ENCODE measurements at regions not wholly inside any gene's neighbourhood (a gene's known extent, or its start where the extent isn't known, plus 50 kb on each side); places are given as distances from the start of the nearest gene placed in this dataset.

DNA sequence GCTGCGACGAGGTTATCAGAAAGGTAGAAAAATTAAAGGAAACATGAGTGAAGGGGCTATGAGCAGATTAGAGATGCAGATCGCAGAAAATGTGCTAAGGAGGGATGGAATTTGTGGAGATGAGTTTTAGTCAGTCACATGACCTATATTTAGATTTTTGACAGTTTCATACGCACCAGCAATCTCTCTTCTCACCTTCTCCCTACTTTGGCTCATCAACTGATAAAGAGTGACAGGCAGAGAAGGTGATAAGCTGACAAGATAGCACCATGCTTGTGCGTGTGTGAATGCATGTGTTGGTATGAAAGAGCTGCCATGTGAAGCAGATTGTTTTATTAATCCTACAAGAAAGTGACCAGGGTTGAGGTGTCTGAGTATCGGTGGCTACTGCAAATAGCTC is 252.6 kb downstream of the RAP2A start:
- Mint-ChIP-seq H3K9me3 (ENCODE audit: unreplicated experiment) (no peaks in the 10 kb centered on the region), H3K4me1 (ENCODE audit: low read depth, unreplicated experiment) (no peaks in the 10 kb centered on the region), H3K36me3 (ENCODE audit: low read depth, unreplicated experiment) (no peaks in the 10 kb centered on the region), H3K27me3 (ENCODE audit: low read depth, unreplicated experiment) (peaks cover 2% of the 10 kb centered on the region), H3K27ac (ENCODE audit: unreplicated experiment) (no peak overlapping the region), H3K4me3 (ENCODE audit: unreplicated experiment) (no peak overlapping the region)
- no peak overlapping the region for H3K4me3 ChIP-seq (ENCODE audit: insufficient read depth, low read depth, low read length)
- DNase-seq (ENCODE audit: low read depth): no peak
- H3K27me3 ChIP-seq (ENCODE audit: insufficient read depth, low read length): no peaks in the 10 kb centered on the region
- no peaks in the 10 kb centered on the region for H3K79me2 ChIP-seq (ENCODE audit: insufficient read depth, low read length)
- H3K27ac ChIP-seq (ENCODE audit: low read depth, low read length): no peak overlapping the region
- no peak overlapping the region for H3K4me2 ChIP-seq (ENCODE audit: low read length)
- H3K36me3 ChIP-seq (ENCODE audit: insufficient read depth, low read length): no peaks in the 10 kb centered on the region
- no peaks in the 10 kb centered on the region for H3K4me1 ChIP-seq (ENCODE audit: insufficient read depth, low read length)
- H2AFZ ChIP-seq (ENCODE audit: low read depth, low read length): no peak overlapping the region
- peak; percentile 13 for FAIRE-seq
- no peaks in the 10 kb centered on the region for H4K20me1 ChIP-seq (ENCODE audit: insufficient read depth, low read length)
- no peaks in the 10 kb centered on the region for H3K9me3 ChIP-seq (ENCODE audit: insufficient read depth, low read depth, low read length)
- TF ChIP-seq EZH2 (IDR thresholded peaks at IDR 0.05; ENCODE audit: insufficient read depth, low read length): no peak
- no peak for TF ChIP-seq CTCF (IDR thresholded peaks at IDR 0.05; ENCODE audit: insufficient read depth, low read depth, low read length)
- H3K9ac ChIP-seq (ENCODE audit: low read length): no peak overlapping the region

- H3K27me3 ChIP-seq (ENCODE audit: insufficient read depth, low read length): no peaks in the 10 kb centered on the region
- Mint-ChIP-seq H3K27me3 (ENCODE audit: low read depth, unreplicated experiment) (no peaks in the 10 kb centered on the region), H3K4me1 (ENCODE audit: low read depth, unreplicated experiment) (no peaks in the 10 kb centered on the region), H3K4me3 (ENCODE audit: unreplicated experiment) (no peak overlapping the region), H3K36me3 (ENCODE audit: low read depth, unreplicated experiment) (no peaks in the 10 kb centered on the region), H3K27ac (ENCODE audit: unreplicated experiment) (no peak overlapping the region), H3K9me3 (ENCODE audit: unreplicated experiment) (no peaks in the 10 kb centered on the region)
- no peak for FAIRE-seq
- H3K4me2 ChIP-seq (ENCODE audit: low read length): no peak overlapping the region
- no peaks in the 10 kb centered on the region for H4K20me1 ChIP-seq (ENCODE audit: insufficient read depth, low read length)
- no peak overlapping the region for H3K27ac ChIP-seq (ENCODE audit: low read depth, low read length)
- H2AFZ ChIP-seq (ENCODE audit: low read depth, low read length): no peak overlapping the region
- H3K36me3 ChIP-seq (ENCODE audit: insufficient read depth, low read length): no peaks in the 10 kb centered on the region
- no peak overlapping the region for H3K9ac ChIP-seq (ENCODE audit: low read length)
- no peaks in the 10 kb centered on the region for H3K9me3 ChIP-seq (ENCODE audit: insufficient read depth, low read depth, low read length)
- no peaks in the 10 kb centered on the region for H3K79me2 ChIP-seq (ENCODE audit: insufficient read depth, low read length)
- H3K4me3 ChIP-seq (ENCODE audit: insufficient read depth, low read depth, low read length): no peak overlapping the region
- DNase-seq (ENCODE audit: low read depth): no peak
- TF ChIP-seq EZH2 (IDR thresholded peaks at IDR 0.05; ENCODE audit: insufficient read depth, low read length): no peak
- TF ChIP-seq CTCF (IDR thresholded peaks at IDR 0.05; ENCODE audit: insufficient read depth, low read depth, low read length): no peak
- H3K4me1 ChIP-seq (ENCODE audit: insufficient read depth, low read length): no peaks in the 10 kb centered on the region
These were observed 258.7 kb downstream of the RAP2A start for GRCh38 chr13:97692628-97693027.

DNA sequence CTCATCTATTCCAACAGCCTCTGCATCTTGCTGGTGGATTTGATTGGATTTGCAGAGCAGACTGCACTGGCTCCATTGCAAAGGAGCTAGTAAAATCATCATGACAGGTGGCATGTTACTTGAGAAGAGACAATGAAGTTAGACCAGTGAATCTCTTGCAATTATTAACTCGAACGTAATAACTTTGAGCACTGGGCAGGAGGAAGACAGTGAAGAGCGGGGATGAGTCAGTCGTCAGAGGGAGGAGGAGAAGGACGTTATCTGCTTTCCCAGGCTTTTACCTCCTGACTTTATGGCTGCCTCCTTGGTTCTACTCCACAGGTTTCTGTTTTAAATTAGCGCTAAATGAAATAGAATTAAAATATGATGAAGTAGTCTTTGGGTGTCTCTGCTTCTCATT is 257.8 kb upstream of the IPO5 start:
- no peaks in the 10 kb centered on the region for H3K9me3 Mint-ChIP-seq (ENCODE audit: unreplicated experiment)

More for the DNA sequence above, 257.8 kb upstream of the IPO5 start:
- TF ChIP-seq EZH2 (IDR thresholded peaks at IDR 0.05; ENCODE audit: insufficient read depth, low read length) (no peak), CTCF (IDR thresholded peaks at IDR 0.05; ENCODE audit: insufficient read depth, low read depth, low read length) (no peak)
- Mint-ChIP-seq H3K4me3 (ENCODE audit: unreplicated experiment) (no peak overlapping the region), H3K4me1 (ENCODE audit: low read depth, unreplicated experiment) (no peaks in the 10 kb centered on the region), H3K36me3 (ENCODE audit: low read depth, unreplicated experiment) (no peaks in the 10 kb centered on the region), H3K27me3 (ENCODE audit: low read depth, unreplicated experiment) (peaks cover 2% of the 10 kb centered on the region), H3K27ac (ENCODE audit: unreplicated experiment) (no peak overlapping the region)
- H3K4me1 ChIP-seq (ENCODE audit: insufficient read depth, low read length): no peaks in the 10 kb centered on the region
- no peaks in the 10 kb centered on the region for H3K9me3 ChIP-seq (ENCODE audit: insufficient read depth, low read depth, low read length)
- no peaks in the 10 kb centered on the region for H3K36me3 ChIP-seq (ENCODE audit: insufficient read depth, low read length)
- no peaks in the 10 kb centered on the region for H3K79me2 ChIP-seq (ENCODE audit: insufficient read depth, low read length)
- no peaks in the 10 kb centered on the region for H3K27me3 ChIP-seq (ENCODE audit: insufficient read depth, low read length)
- H3K27ac ChIP-seq (ENCODE audit: low read depth, low read length): no peak overlapping the region
- DNase-seq (ENCODE audit: low read depth) (no peak), FAIRE-seq (no peak)
- no peaks in the 10 kb centered on the region for H4K20me1 ChIP-seq (ENCODE audit: insufficient read depth, low read length)
- no peak overlapping the region for H3K4me3 ChIP-seq (ENCODE audit: insufficient read depth, low read depth, low read length)
- H2AFZ ChIP-seq (ENCODE audit: low read depth, low read length): no peak overlapping the region
- H3K4me2 ChIP-seq (ENCODE audit: low read length): no peak overlapping the region
- no peak overlapping the region for H3K9ac ChIP-seq (ENCODE audit: low read length)
